Amniotic epithelial cell (primary cell): ENCODE measurements at regions not wholly inside any gene's neighbourhood (a gene's known extent, or its start where the extent isn't known, plus 50 kb on each side); places are given as distances from the start of the nearest gene placed in this dataset.

Experiments
- DNase-seq: peaks from one replicate; pipeline ENCODE4 v3.0.0-alpha.2; 2010; ENCODE audit warnings: low read depth

- DNase-seq = no peak
Measured at GRCh38 chr9:108550106-108550505, 305.7 kb downstream of the ACTL7B start.

GRCh38 chr9:108549184-108549583, 306.6 kb downstream of the ACTL7B start:
- DNase-seq = no peak

GRCh38 chr9:108547411-108548135, 308.2 kb downstream of the ACTL7B start:
- no peak for DNase-seq

- DNase-seq = peak; percentile 83
Measured at GRCh38 chr9:108546215-108546614, 309.6 kb downstream of the ACTL7B start.

- no peak for DNase-seq
Measured at GRCh38 chr9:108545436-108545835, 310.4 kb downstream of the ACTL7B start.

- DNase-seq = peak; percentile 89
Measured at GRCh38 chr9:108544866-108545265, 310.9 kb downstream of the ACTL7B start.

- no peak for DNase-seq
Measured at GRCh38 chr9:108543251-108543778, 312.5 kb downstream of the ACTL7B start.

GRCh38 chr9:108537756-108538155, 318.0 kb downstream of the ACTL7B start:
- no peak for DNase-seq

- no peak for DNase-seq
Measured at GRCh38 chr9:108536836-108537601, 318.8 kb downstream of the ACTL7B start.

- no peak for DNase-seq
Measured at GRCh38 chr9:108535526-108535925, 320.3 kb downstream of the ACTL7B start.

GRCh38 chr9:108534741-108535140, 321.0 kb downstream of the ACTL7B start:
- DNase-seq = peak; percentile 83

GRCh38 chr9:108530141-108530540, 325.6 kb downstream of the ACTL7B start:
- no peak for DNase-seq

- DNase-seq = no peak
Measured at GRCh38 chr9:108528231-108528630, 327.6 kb downstream of the ACTL7B start.

GRCh38 chr9:108526518-108526917, 329.3 kb downstream of the ACTL7B start:
- DNase-seq = no peak

GRCh38 chr9:108525186-108525585, 330.6 kb downstream of the ACTL7B start:
- no peak for DNase-seq

GRCh38 chr9:108521063-108521590, 334.7 kb downstream of the ACTL7B start:
- peak; percentile 48 for DNase-seq

- peak; percentile 17 for DNase-seq
Measured at GRCh38 chr9:108519437-108519836, 336.3 kb downstream of the ACTL7B start.

- no peak for DNase-seq
Measured at GRCh38 chr9:108517651-108518365, 338.0 kb downstream of the ACTL7B start.

GRCh38 chr9:108516391-108516790, 339.4 kb downstream of the ACTL7B start:
- no peak for DNase-seq

GRCh38 chr9:108515856-108516255, 339.9 kb downstream of the ACTL7B start:
- DNase-seq = no peak

GRCh38 chr9:108512426-108513173, 343.2 kb downstream of the ACTL7B start:
- no peak for DNase-seq

- DNase-seq = peak; percentile 91
Measured at GRCh38 chr9:108511307-108511706, 344.5 kb downstream of the ACTL7B start.
